ENCODE measurements at regions not wholly inside any gene's neighbourhood (a gene's known extent, or its start where the extent isn't known, plus 50 kb on each side); places are given as distances from the start of the nearest gene placed in this dataset.

DNA sequence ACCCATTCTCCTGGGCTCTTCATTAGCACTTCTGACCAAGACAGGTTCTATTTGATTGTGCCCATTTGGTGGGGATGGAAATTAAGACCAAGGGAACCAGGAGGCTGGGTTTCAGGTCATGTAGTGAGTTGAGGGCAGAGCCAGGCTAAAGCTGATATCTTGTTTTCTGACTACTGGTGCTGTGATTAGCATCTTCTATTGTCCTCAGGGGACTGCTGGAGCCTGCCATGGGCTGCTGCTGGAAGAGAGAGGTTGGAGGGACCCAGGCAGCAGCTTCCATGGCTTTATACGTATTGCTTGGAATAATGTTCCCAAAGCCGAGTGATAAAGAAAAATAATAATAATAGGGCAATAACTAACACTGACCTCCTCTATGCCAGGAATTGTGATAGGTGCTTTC is 211.4 kb upstream of the ROPN1 start:
- H3K4me3 Mint-ChIP-seq: no peak overlapping the region
- H3K4me1 Mint-ChIP-seq (ENCODE audit: low read depth in 2 of 2): no peaks in the 10 kb centered on the region
- DNase-seq (ENCODE audit: low spot score) (no peak), ATAC-seq (no peak)
- H3K27me3 Mint-ChIP-seq: peaks cover 12 to 29% of the 10 kb centered on the region in 2 donors
- H3K36me3 Mint-ChIP-seq: no peaks in the 10 kb centered on the region
- no peaks in the 10 kb centered on the region for H3K9me3 Mint-ChIP-seq
- H3K27ac Mint-ChIP-seq: no peak overlapping the region

GRCh38 chr3:124206225-124207055 is 214.5 kb upstream of the ROPN1 start:
- Mint-ChIP-seq H3K4me1 (ENCODE audit: low read depth in 2 of 2) (no peaks in the 10 kb centered on the region), H3K36me3 (no peaks in the 10 kb centered on the region), H3K27me3 (peaks cover 12 to 19% of the 10 kb centered on the region in 2 donors), H3K4me3 (no peak overlapping the region), H3K9me3 (no peaks in the 10 kb centered on the region), H3K27ac (no peak overlapping the region)
- ATAC-seq (no peak), DNase-seq (ENCODE audit: low spot score) (no peak)

DNA sequence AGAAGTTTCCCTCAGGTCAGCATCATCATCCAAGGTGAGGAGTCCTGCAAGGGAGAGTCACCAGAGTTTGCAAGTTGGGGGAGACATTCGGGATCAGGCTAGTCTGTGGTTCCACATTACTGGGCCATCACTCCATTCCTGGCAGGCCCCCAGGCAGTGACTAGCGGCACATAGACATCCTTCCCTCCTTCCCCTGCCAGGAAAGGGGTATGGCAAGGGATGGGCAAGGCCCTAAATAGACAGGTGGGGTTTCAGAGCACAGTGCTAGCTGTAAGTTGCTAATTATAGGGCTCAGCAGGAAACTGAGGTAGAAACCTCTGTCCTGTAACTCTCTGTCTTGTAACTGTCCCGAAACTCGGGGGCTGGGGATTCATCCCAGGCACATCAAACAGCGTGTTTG is 215.2 kb upstream of the ROPN1 start:
- Mint-ChIP-seq H3K36me3 (no peaks in the 10 kb centered on the region), H3K4me3 (no peak overlapping the region), H3K4me1 (ENCODE audit: low read depth in 2 of 2) (no peaks in the 10 kb centered on the region), H3K9me3 (no peaks in the 10 kb centered on the region), H3K27me3 (peaks cover 12 to 19% of the 10 kb centered on the region in 2 donors), H3K27ac (no peak overlapping the region)
- no peak for DNase-seq (ENCODE audit: low spot score)
- no peak for ATAC-seq

- Mint-ChIP-seq H3K27me3 (peaks cover 12 to 13% of the 10 kb centered on the region in 2 donors), H3K9me3 (no peaks in the 10 kb centered on the region), H3K4me1 (ENCODE audit: low read depth in 2 of 2) (no peaks in the 10 kb centered on the region), H3K4me3 (no peak overlapping the region), H3K27ac (no peak overlapping the region), H3K36me3 (no peaks in the 10 kb centered on the region)
- ATAC-seq: no peak
- no peak for DNase-seq (ENCODE audit: low spot score)
Measured at GRCh38 chr3:124207873-124208485, 216.1 kb upstream of the ROPN1 start.

DNA sequence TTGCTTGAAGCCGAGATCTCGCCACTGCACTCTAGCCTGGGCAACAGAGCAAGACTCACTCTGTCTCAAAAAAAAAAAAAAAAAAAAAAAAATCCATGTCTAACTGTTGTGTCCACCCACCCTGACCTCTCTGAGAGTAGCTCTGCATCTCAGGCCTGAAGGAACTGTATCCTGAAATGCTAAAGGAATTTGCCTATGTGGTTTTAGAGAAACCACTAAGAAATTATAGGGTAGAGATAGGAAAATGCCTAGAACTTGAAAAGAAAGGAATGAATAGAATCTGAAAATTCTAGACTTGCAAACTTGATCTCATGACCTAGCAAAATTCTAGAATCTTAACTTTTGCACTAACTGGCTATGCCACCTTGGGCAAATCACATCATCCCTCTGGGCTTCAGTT is 217.5 kb upstream of the ROPN1 start:
- H3K27ac Mint-ChIP-seq: no peak overlapping the region
- DNase-seq (ENCODE audit: low spot score) (no peak), ATAC-seq (no peak)
- H3K27me3 Mint-ChIP-seq: peaks cover 12 to 14% of the 10 kb centered on the region in 2 donors
- H3K9me3 Mint-ChIP-seq: no peaks in the 10 kb centered on the region
- H3K4me1 Mint-ChIP-seq (ENCODE audit: low read depth in 2 of 2): no peaks in the 10 kb centered on the region
- no peak overlapping the region for H3K4me3 Mint-ChIP-seq
- no peaks in the 10 kb centered on the region for H3K36me3 Mint-ChIP-seq

DNA sequence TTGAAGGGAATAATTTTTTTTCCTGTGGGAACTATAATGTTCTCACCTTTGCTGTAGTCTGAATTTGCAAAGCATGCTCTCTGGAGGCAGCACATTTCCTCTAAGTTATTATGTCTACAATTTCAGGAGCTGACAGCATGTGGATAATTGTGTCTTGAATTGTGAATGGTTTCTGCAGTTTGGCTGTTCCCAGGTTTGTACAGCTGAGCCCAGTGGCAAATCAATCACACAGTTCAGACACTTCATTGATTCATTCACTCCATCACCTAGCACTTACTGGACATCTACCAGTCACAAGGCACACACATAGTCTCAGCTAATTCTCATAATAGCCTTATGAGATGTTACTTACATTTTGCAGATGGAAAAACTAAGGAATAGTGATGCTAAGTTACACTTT is 219.0 kb upstream of the ROPN1 start:
- H3K4me3 Mint-ChIP-seq: no peak overlapping the region
- H3K9me3 Mint-ChIP-seq: no peaks in the 10 kb centered on the region
- no peak overlapping the region for H3K27ac Mint-ChIP-seq
- H3K4me1 Mint-ChIP-seq (ENCODE audit: low read depth in 2 of 2): no peaks in the 10 kb centered on the region
- H3K27me3 Mint-ChIP-seq: peaks cover 7 to 12% of the 10 kb centered on the region in 2 donors
- no peak for ATAC-seq
- no peaks in the 10 kb centered on the region for H3K36me3 Mint-ChIP-seq
- no peak for DNase-seq (ENCODE audit: low spot score)

DNA sequence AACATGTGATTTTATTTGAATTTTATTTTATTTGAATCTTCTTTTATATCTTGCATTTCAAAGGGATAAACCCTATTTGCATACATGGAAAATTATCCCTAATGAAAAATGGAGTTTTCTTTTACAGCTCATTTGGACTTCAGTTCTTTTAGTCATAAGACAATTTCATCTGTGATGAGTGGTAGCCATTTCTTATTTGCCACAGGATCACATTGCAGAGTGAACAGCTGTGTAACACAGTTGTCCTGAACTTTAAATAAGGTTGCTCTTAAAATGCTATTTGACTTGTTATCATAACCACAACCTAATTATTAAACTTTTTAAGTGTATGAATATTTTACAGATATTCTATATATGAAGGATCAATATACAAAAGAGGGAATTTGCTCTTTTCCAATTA is 221.7 kb upstream of the ROPN1 start:
- H3K4me3 Mint-ChIP-seq: no peak overlapping the region
- no peak overlapping the region for H3K27ac Mint-ChIP-seq
- H3K27me3 Mint-ChIP-seq: peaks cover 2 to 13% of the 10 kb centered on the region in 2 donors
- ATAC-seq (no peak), DNase-seq (ENCODE audit: low spot score) (no peak)
- H3K9me3 Mint-ChIP-seq: no peaks in the 10 kb centered on the region
- no peaks in the 10 kb centered on the region for H3K4me1 Mint-ChIP-seq (ENCODE audit: low read depth in 2 of 2)
- H3K36me3 Mint-ChIP-seq: no peaks in the 10 kb centered on the region

- Mint-ChIP-seq H3K9me3 (no peaks in the 10 kb centered on the region), H3K36me3 (no peaks in the 10 kb centered on the region), H3K27me3 (peaks cover 9 to 20% of the 10 kb centered on the region in 2 donors), H3K27ac (no peak overlapping the region), H3K4me3 (no peak overlapping the region), H3K4me1 (ENCODE audit: low read depth in 2 of 2) (no peaks in the 10 kb centered on the region)
- no peak for DNase-seq (ENCODE audit: low spot score)
- no peak for ATAC-seq
Measured at GRCh38 chr3:124217542-124217941, 225.6 kb upstream of the ROPN1 start.

DNA sequence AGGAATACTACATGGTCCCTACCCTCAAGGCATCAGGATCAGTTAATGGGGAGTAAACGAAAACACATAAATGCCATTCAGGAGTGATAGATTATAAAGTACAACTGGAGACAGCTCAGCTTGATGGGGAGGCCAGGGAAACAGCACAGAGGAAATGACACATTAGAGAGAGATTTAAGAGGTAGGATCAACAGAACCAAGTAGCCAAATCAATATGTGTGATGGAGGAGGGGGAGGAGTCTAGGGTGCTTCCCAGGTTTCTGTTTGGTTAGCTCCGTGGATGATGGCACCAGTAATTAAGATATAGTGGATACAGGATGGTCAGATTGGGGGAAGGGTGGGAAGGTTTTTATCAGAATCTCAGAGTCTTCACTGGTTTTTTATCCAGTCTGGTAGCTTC is 229.5 kb upstream of the ROPN1 start:
- ATAC-seq (no peak), DNase-seq (ENCODE audit: low spot score) (no peak)
- H3K9me3 Mint-ChIP-seq: no peaks in the 10 kb centered on the region
- H3K4me3 Mint-ChIP-seq: no peak overlapping the region
- peaks cover 7 to 31% of the 10 kb centered on the region in 2 donors for H3K27me3 Mint-ChIP-seq
- no peaks in the 10 kb centered on the region for H3K36me3 Mint-ChIP-seq
- H3K27ac Mint-ChIP-seq: no peak overlapping the region
- no peaks in the 10 kb centered on the region for H3K4me1 Mint-ChIP-seq (ENCODE audit: low read depth in 2 of 2)

DNA sequence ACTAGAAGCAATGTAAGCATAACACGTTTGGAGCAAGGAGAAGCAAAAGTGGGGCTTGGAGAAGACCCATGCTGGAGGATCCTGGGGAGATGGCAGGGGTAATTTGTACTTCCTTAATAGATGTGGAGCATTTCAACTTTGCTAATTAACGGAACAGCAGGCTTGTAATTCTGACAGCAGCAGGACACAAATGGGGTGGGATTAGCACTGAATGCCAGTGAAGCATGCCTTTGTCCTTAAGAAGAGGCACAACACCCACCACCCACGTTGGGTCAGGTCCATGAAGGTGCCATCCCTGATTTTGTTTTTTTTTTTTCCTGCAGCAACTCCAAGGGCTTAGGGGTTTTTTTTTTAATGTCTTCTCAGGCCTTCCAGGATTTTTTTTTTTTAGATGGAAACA is 231.9 kb upstream of the ROPN1 start:
- Mint-ChIP-seq H3K27me3 (peaks cover 12 to 27% of the 10 kb centered on the region in 2 donors), H3K36me3 (no peaks in the 10 kb centered on the region), H3K27ac (no peak overlapping the region), H3K9me3 (no peaks in the 10 kb centered on the region), H3K4me1 (ENCODE audit: low read depth in 2 of 2) (no peaks in the 10 kb centered on the region), H3K4me3 (no peak overlapping the region)
- no peak for DNase-seq (ENCODE audit: low spot score)
- no peak for ATAC-seq

DNA sequence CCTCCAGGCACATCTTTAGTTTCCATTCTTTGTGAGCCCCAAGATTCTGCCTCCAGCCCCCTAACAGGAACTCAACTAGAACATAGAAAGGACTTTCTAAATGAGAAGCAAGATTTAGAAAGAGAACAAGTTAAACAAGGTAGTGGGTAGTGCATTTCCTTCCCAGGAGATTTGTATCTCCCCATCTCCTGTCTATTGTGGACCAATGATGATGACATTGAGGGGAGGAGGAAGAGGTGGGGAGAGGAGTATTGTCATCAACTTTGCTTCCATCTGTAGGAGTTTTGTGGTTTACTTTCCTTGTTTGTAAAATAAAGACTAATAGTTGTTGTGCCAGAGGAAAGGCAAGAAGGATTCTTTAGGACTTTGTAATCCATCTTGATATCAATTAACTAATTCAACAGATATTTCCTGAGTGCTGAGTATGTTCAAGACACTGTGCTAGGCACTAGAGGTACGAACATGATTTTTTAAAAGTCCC is 235.3 kb upstream of the ROPN1 start:
- no peak for DNase-seq (ENCODE audit: low spot score)
- no peak overlapping the region for H3K4me3 Mint-ChIP-seq
- H3K9me3 Mint-ChIP-seq: no peaks in the 10 kb centered on the region
- peaks cover 17 to 33% of the 10 kb centered on the region in 2 donors for H3K27me3 Mint-ChIP-seq
- no peaks in the 10 kb centered on the region for H3K36me3 Mint-ChIP-seq
- no peaks in the 10 kb centered on the region for H3K4me1 Mint-ChIP-seq (ENCODE audit: low read depth in 2 of 2)
- no peak overlapping the region for H3K27ac Mint-ChIP-seq
- ATAC-seq: no peak

DNA sequence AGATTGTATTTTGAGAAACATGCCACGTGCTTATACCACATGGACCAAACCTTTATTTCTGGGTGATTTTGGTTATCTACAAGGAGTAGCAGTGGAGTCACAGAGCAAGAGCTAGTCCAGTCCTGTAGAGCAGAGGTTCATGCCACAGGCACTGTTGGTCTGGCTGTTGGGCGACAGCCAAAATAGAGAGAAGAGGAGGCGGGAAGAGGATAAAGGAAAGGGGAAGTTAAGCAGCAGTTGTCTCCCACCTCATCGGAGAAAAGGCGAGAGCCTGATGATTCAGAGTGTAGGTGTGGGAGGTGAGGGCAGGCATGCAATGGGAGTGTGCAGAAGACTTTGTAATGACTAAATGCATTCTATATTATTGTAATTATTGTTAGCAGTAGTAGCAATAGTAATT is 237.5 kb upstream of the ROPN1 start:
- Mint-ChIP-seq H3K36me3 (no peaks in the 10 kb centered on the region), H3K9me3 (no peaks in the 10 kb centered on the region), H3K4me1 (ENCODE audit: low read depth in 2 of 2) (no peaks in the 10 kb centered on the region), H3K4me3 (no peak overlapping the region), H3K27me3 (peaks cover 22 to 32% of the 10 kb centered on the region in 2 donors), H3K27ac (no peak overlapping the region)
- ATAC-seq: no peak
- no peak for DNase-seq (ENCODE audit: low spot score)

- Mint-ChIP-seq H3K9me3 (no peaks in the 10 kb centered on the region), H3K4me3 (no peak overlapping the region), H3K4me1 (ENCODE audit: low read depth in 2 of 2) (no peaks in the 10 kb centered on the region), H3K27me3 (peaks cover 25 to 36% of the 10 kb centered on the region in 2 donors), H3K27ac (no peak overlapping the region), H3K36me3 (no peaks in the 10 kb centered on the region)
- DNase-seq (ENCODE audit: low spot score) (no peak), ATAC-seq (no peak)
Measured at GRCh38 chr3:124229836-124230235, 237.9 kb upstream of the ROPN1 start.

DNA sequence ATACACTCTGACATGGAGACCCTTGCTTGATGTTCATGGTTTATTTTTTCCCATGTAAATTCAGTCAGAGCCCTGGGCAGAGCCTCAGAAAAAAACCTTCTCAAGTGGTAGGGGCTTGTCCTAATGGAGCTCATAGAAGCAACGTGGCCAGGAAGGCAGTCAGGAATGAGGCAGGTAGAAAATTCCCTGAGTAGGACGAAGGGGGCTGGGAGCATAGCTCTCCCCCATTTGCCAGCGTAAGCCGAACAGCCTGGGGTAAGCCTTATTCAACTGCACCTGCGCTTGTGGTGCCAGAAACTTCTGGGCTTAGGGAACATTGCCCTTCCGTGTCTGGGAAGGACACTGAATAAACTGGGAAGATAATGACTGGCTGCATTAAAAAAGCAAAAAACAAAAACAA is 238.5 kb upstream of the ROPN1 start:
- ATAC-seq (no peak), DNase-seq (ENCODE audit: low spot score) (no peak)
- H3K27ac Mint-ChIP-seq: no peak overlapping the region
- no peak overlapping the region for H3K4me3 Mint-ChIP-seq
- no peaks in the 10 kb centered on the region for H3K36me3 Mint-ChIP-seq
- no peaks in the 10 kb centered on the region for H3K9me3 Mint-ChIP-seq
- no peaks in the 10 kb centered on the region for H3K4me1 Mint-ChIP-seq (ENCODE audit: low read depth in 2 of 2)
- peaks cover 28 to 42% of the 10 kb centered on the region in 2 donors for H3K27me3 Mint-ChIP-seq
